ENCODE measurements at regions not wholly inside any gene's neighbourhood (a gene's known extent, or its start where the extent isn't known, plus 50 kb on each side); places are given as distances from the start of the nearest gene placed in this dataset.
"Not testable (repeated sequence)": the region's sequence is repeated elsewhere in the genome, so short reads cannot be mapped to it uniquely, and the experiment has no call there.

DNA sequence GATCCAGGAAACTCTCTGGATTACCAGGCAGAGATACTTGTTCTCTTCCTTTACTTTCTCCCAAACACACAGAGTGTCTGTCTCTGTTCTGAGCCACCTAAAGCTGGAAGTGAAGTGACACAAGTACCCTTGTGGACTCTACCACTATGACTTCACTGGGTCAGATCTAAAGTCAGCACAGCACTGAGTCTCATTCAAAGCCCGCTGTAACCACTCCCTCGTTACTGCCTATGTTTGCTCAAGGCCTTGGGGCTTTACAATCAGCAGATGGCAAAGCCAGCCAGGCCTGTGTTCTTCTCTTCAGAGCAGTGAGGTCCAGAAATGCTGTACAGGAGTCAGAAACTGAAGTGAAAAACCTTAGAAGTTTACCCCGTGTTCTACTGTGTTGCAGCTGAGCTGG, 588.3 kb upstream of the SEMA6D start:
- Histone ChIP-seq H3K79me1 (ENCODE audit: low read depth, low read length) (no peaks in the 10 kb centered on the region), H3K23me2 (ENCODE audit: low read depth, low read length) (no peaks in the 10 kb centered on the region), H3K14ac (ENCODE audit: insufficient read length) (no peak overlapping the region), H3K18ac (ENCODE audit: extremely low read depth, low read length) (no peak overlapping the region), H3K4me1 (replicated peaks in 1 of 4; ENCODE audit: control insufficient read depth in 3 of 4, insufficient read depth in 4 of 4, low read length in 3 of 4) (no peaks in the 10 kb centered on the region), H3K79me2 (ENCODE audit: control insufficient read depth in 1 of 2, insufficient read depth in 2 of 2, low read length in 2 of 2) (no peaks in the 10 kb centered on the region), H3K36me3 (ENCODE audit: control insufficient read depth in 2 of 4, insufficient read depth in 4 of 4, low read length in 3 of 4) (no peaks in the 10 kb centered on the region), H3K56ac (replicated peaks; ENCODE audit: insufficient read length, low read depth, low read length) (no peak overlapping the region), H3K4ac (replicated peaks; ENCODE audit: insufficient read length, low read depth, low read length) (no peak overlapping the region), H4K8ac (ENCODE audit: extremely low read depth, insufficient read depth, low read length) (no peak overlapping the region), H4K91ac (replicated peaks; ENCODE audit: insufficient read length, low read length) (no peak overlapping the region), H2BK15ac (ENCODE audit: low read length) (no peak overlapping the region), H4K20me1 (replicated peaks in 1 of 2; ENCODE audit: control insufficient read depth in 1 of 2, insufficient read depth in 2 of 2, low read length in 2 of 2) (no peaks in the 10 kb centered on the region), H3K9me3 (ENCODE audit: insufficient read depth in 2 of 2, low read depth in 1 of 2, low read length in 1 of 2) (peaks cover 0 to 4% of the 10 kb centered on the region in 2 experiments; a peak in 1 of 4 replicates), H2BK120ac (replicated peaks; ENCODE audit: low read depth, low read length) (no peak overlapping the region), H4K5ac (ENCODE audit: insufficient read length, low read depth, low read length) (no peak overlapping the region), H2AK5ac (ENCODE audit: low read depth, low read length) (no peak overlapping the region), H2AFZ (ENCODE audit: low read length) (no peak overlapping the region), H3K4me2 (ENCODE audit: insufficient read depth in 1 of 2, low read depth in 2 of 2, low read length in 2 of 2) (no peak overlapping the region), H3K27ac (ENCODE audit: low read depth, low read length) (no peak overlapping the region), H3K9ac (replicated peaks in 1 of 4; ENCODE audit: extremely low read depth in 1 of 4, low read depth in 3 of 4, low read length in 3 of 4) (no peak overlapping the region), H3K23ac (ENCODE audit: insufficient read length) (no peak overlapping the region), H2BK5ac (ENCODE audit: low read depth, low read length) (no peak overlapping the region), H3K27me3 (replicated peaks in 1 of 4; ENCODE audit: control insufficient read depth in 3 of 4, extremely low read depth in 1 of 4, insufficient read depth in 3 of 4, low read length in 3 of 4) (no peaks in the 10 kb centered on the region), H2BK12ac (ENCODE audit: low read depth, low read length) (no peak overlapping the region), H2BK20ac (ENCODE audit: low read length) (no peak overlapping the region), H3K4me3 (ENCODE audit: extremely low read depth in 1 of 4, insufficient read depth in 2 of 4, low read depth in 3 of 4, low read length in 4 of 4) (no peak overlapping the region)
- no peak for FAIRE-seq
- no peak for DNase-seq (ENCODE audit: low read depth in 1 of 2, low spot score in 2 of 2)
- TF ChIP-seq, protein P1, sequence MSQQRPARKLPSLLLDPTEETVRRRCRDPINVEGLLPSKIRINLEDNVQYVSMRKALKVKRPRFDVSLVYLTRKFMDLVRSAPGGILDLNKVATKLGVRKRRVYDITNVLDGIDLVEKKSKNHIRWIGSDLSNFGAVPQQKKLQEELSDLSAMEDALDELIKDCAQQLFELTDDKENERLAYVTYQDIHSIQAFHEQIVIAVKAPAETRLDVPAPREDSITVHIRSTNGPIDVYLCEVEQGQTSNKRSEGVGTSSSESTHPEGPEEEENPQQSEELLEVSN (IDR thresholded peaks at IDR 0.05): no peak
- POLR2A ChIA-PET (ENCODE audit: partially characterized antibody): no interaction called here
- 66% methylated on average over 3 of the region's 3 CpGs; no CpG with 5 or more reads in 1 of the 2 experiments for WGBS, 2 experiments (ENCODE audit: extremely low coverage in 1 of 2, insufficient coverage in 1 of 2, insufficient read length in 1 of 2, insufficient replicate concordance in 2 of 2, low coverage in 1 of 2, low lambda C conversion rate in 2 of 2, missing lambda C conversion rate in 1 of 2)
- CTCF ChIA-PET (ENCODE audit: partially characterized antibody): no interaction called here

DNA sequence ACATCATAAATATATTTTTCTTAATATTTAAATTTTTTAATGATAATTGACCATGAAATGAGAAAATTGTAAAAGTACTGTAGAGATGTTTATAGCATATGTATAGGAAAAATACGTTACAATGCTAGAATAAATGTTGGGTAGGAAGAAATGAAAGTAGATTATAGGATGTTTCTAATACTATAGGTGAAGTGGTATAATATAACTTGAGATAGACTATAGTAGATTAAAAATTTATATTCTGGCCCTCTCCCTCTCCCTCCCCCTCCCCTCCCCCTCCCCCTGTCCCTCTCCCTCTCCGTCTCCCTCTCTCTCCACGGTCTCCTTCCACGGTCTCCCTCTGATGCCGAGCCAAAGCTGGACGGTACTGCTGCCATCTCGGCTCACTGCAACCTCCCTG, 585.9 kb upstream of the SEMA6D start:
- H4K5ac ChIP-seq (ENCODE audit: insufficient read length, low read depth, low read length); POLR2A ChIA-PET (ENCODE audit: partially characterized antibody); H3K18ac ChIP-seq (ENCODE audit: extremely low read depth, low read length); H3K79me2 ChIP-seq (ENCODE audit: control insufficient read depth in 1 of 2, insufficient read depth in 2 of 2, low read length in 2 of 2); H3K36me3 ChIP-seq (ENCODE audit: control insufficient read depth in 2 of 4, insufficient read depth in 4 of 4, low read length in 3 of 4); H3K9me3 ChIP-seq (ENCODE audit: insufficient read depth in 2 of 2, low read depth in 1 of 2, low read length in 1 of 2); H3K27me3 ChIP-seq (replicated peaks in 1 of 4; ENCODE audit: control insufficient read depth in 3 of 4, extremely low read depth in 1 of 4, insufficient read depth in 3 of 4, low read length in 3 of 4); H3K14ac ChIP-seq (ENCODE audit: insufficient read length); FAIRE-seq; H3K4me1 ChIP-seq (replicated peaks in 1 of 4; ENCODE audit: control insufficient read depth in 3 of 4, insufficient read depth in 4 of 4, low read length in 3 of 4); H3K23ac ChIP-seq (ENCODE audit: insufficient read length); CTCF ChIA-PET (ENCODE audit: partially characterized antibody); H3K4ac ChIP-seq (replicated peaks; ENCODE audit: insufficient read length, low read depth, low read length); H2BK20ac ChIP-seq (ENCODE audit: low read length); H2BK15ac ChIP-seq (ENCODE audit: low read length); H2BK120ac ChIP-seq (replicated peaks; ENCODE audit: low read depth, low read length); H3K79me1 ChIP-seq (ENCODE audit: low read depth, low read length); H3K23me2 ChIP-seq (ENCODE audit: low read depth, low read length); H3K4me2 ChIP-seq (ENCODE audit: insufficient read depth in 1 of 2, low read depth in 2 of 2, low read length in 2 of 2); H3K27ac ChIP-seq (ENCODE audit: low read depth, low read length); H4K91ac ChIP-seq (replicated peaks; ENCODE audit: insufficient read length, low read length); H4K20me1 ChIP-seq (replicated peaks in 1 of 2; ENCODE audit: control insufficient read depth in 1 of 2, insufficient read depth in 2 of 2, low read length in 2 of 2); H3K4me3 ChIP-seq (ENCODE audit: extremely low read depth in 1 of 4, insufficient read depth in 2 of 4, low read depth in 3 of 4, low read length in 4 of 4); H2BK12ac ChIP-seq (ENCODE audit: low read depth, low read length); H2BK5ac ChIP-seq (ENCODE audit: low read depth, low read length); H3K56ac ChIP-seq (replicated peaks; ENCODE audit: insufficient read length, low read depth, low read length); H3K9ac ChIP-seq (replicated peaks in 1 of 4; ENCODE audit: extremely low read depth in 1 of 4, low read depth in 3 of 4, low read length in 3 of 4); H4K8ac ChIP-seq (ENCODE audit: extremely low read depth, insufficient read depth, low read length); H2AFZ ChIP-seq (ENCODE audit: low read length); H2AK5ac ChIP-seq (ENCODE audit: low read depth, low read length); DNase-seq (ENCODE audit: low read depth in 1 of 2, low spot score in 2 of 2): not testable (repeated sequence)
- WGBS, 2 experiments (ENCODE audit: extremely low coverage in 1 of 2, insufficient coverage in 1 of 2, insufficient read length in 1 of 2, insufficient replicate concordance in 2 of 2, low coverage in 1 of 2, low lambda C conversion rate in 2 of 2, missing lambda C conversion rate in 1 of 2): 87 to 100% methylated on average over 1 of the region's 7 CpGs

All from H1 (cell line).